ENCODE measurements at regions not wholly inside any gene's neighbourhood (a gene's known extent, or its start where the extent isn't known, plus 50 kb on each side); places are given as distances from the start of the nearest gene placed in this dataset.

GRCh38 chr3:22982981-22983587, 220.0 kb upstream of the UBE2E2 start:
- BruUV-seq (replicated peaks), result no TSS peak
- no peaks in the 10 kb centered on the region for H4K20me1 ChIP-seq (ENCODE audit: insufficient read depth)
- DNase-seq (ENCODE audit: low read depth, low spot score) (no peak), ATAC-seq (no peak)
- ChIA-PET RAD21 (ENCODE audit: low non-redundant PET in 1 of 2, low total read pairs in 2 of 2, uncharacterized antibody in 2 of 2, unreplicated experiment in 2 of 2) (no interaction called here), POLR2A (no interaction called here), CTCF (no interaction called here)
- no peaks in the 10 kb centered on the region for H3K4me1 ChIP-seq (ENCODE audit: control insufficient read depth in 1 of 2, insufficient read depth in 2 of 2, low read length in 2 of 2)
- no peak overlapping the region for H3K4me3 ChIP-seq (replicated peaks in 1 of 2; ENCODE audit: low read depth in 1 of 2, low read length in 2 of 2)
- no peaks in the 10 kb centered on the region for H3K9me2 ChIP-seq (ENCODE audit: insufficient read depth)
- no peak overlapping the region for H3K9ac ChIP-seq (ENCODE audit: low read length)
- no peak for TF ChIP-seq ZNF274 (IDR thresholded peaks at IDR 0.05; ENCODE audit: low read depth, low read length)
- no peak for TF ChIP-seq JUND (IDR thresholded peaks at IDR 0.05)
- TF ChIP-seq ZBTB33 (IDR thresholded peaks at IDR 0.05; ENCODE audit: extremely low read depth, insufficient replicate concordance, low read length), result no peak
- no peak for TF ChIP-seq RAD21 (IDR thresholded peaks at IDR 0.05; ENCODE audit: low read depth)
- no peak for TF ChIP-seq TCF7L2 (IDR thresholded peaks at IDR 0.05; ENCODE audit: borderline replicate concordance, extremely low read depth, insufficient read depth, insufficient read length)
- no peak for TF ChIP-seq POLR2A (IDR thresholded peaks at IDR 0.05; ENCODE audit: borderline replicate concordance, extremely low read depth, insufficient read depth, insufficient read length)
- no peak for TF ChIP-seq EZH2 (IDR thresholded peaks at IDR 0.05)
- TF ChIP-seq YY1 (IDR thresholded peaks at IDR 0.05; ENCODE audit: extremely low read depth, insufficient replicate concordance, low read depth, low read length), result no peak
- no peak for TF ChIP-seq ZFX (IDR thresholded peaks at IDR 0.05)
- no peak for TF ChIP-seq POLR2AphosphoS5 (IDR thresholded peaks at IDR 0.05; ENCODE audit: low read depth, low read length)
- no peak for TF ChIP-seq REST (IDR thresholded peaks at IDR 0.05; ENCODE audit: low read depth)
- no peak for TF ChIP-seq FOSL1 (IDR thresholded peaks at IDR 0.05; ENCODE audit: low read depth)
- TF ChIP-seq CEBPB (IDR thresholded peaks at IDR 0.05; ENCODE audit: low read depth), result no peak
- no peak for TF ChIP-seq SP1 (IDR thresholded peaks at IDR 0.05; ENCODE audit: low read depth)
- no peak for TF ChIP-seq SIN3A (IDR thresholded peaks at IDR 0.05; ENCODE audit: low read depth)
- no peak for TF ChIP-seq ELF1 (IDR thresholded peaks at IDR 0.05; ENCODE audit: borderline replicate concordance, low read depth)
- TF ChIP-seq MAX (IDR thresholded peaks at IDR 0.05), result no peak
- no peak for TF ChIP-seq SRF (IDR thresholded peaks at IDR 0.05; ENCODE audit: low read depth)
- H3K27ac ChIP-seq (ENCODE audit: low read depth, low read length), result no peak overlapping the region
- H2AFZ ChIP-seq (ENCODE audit: low read depth, low read length, poor library complexity, severe bottlenecking), result no peak overlapping the region
- H3K36me3 ChIP-seq (ENCODE audit: control insufficient read depth in 1 of 2, insufficient read depth in 2 of 2, low read length in 2 of 2), result no peaks in the 10 kb centered on the region
- no peaks in the 10 kb centered on the region; a peak in 1 of 4 replicates for H3K9me3 ChIP-seq (ENCODE audit: control insufficient read depth in 1 of 2, insufficient read depth in 1 of 2, low read depth in 1 of 2, low read length in 2 of 2)
- intact Hi-C loops (cut with micrococcal nuclease), result no loop called here
- no peak overlapping the region for H3K4me2 ChIP-seq (ENCODE audit: low read length)
- H3K79me2 ChIP-seq (ENCODE audit: insufficient read depth, low read length), result no peaks in the 10 kb centered on the region
- H3K27me3 ChIP-seq (ENCODE audit: insufficient read depth, low read length), result 0 out of 2 replicates have a peak, but pooled peaks cover 9% of the 10 kb centered on the region
